GM23248 (cell line): ENCODE measurements at regions not wholly inside any gene's neighbourhood (a gene's known extent, or its start where the extent isn't known, plus 50 kb on each side); places are given as distances from the start of the nearest gene placed in this dataset.
"Not testable (repeated sequence)": the region's sequence is repeated elsewhere in the genome, so short reads cannot be mapped to it uniquely, and the experiment has no call there.

ENCODE experiments used
- DNase-seq: peaks from one replicate; pipeline ENCODE4 v3.0.0-alpha.2; 2015
- H2AFZ ChIP-seq: fragments of 200-600 bp; sonication (generic); 2 replicates; pipeline ENCODE4 v1.6.1; 2016; ENCODE audit warnings: antibody characterized with exemption
- H3F3A ChIP-seq: fragments of 200-600 bp; sonication (generic); 2 replicates; pipeline ENCODE4 v1.6.1; 2016; ENCODE audit warnings: mild to moderate bottlenecking, antibody characterized with exemption, mixed run types; ENCODE audit not compliant: insufficient read depth
- H3K27ac ChIP-seq: fragments of 200-600 bp; sonication (generic); 2 replicates; pipeline ENCODE4 v1.5.1; 2016; ENCODE audit warnings: mild to moderate bottlenecking
- H3K27me3 ChIP-seq: fragments of 200-600 bp; sonication (generic); replicated peaks from 2 replicates; pipeline ENCODE4 v1.6.1; 2016; ENCODE audit warnings: mild to moderate bottlenecking; ENCODE audit not compliant: insufficient read depth
- H3K36me3 ChIP-seq: fragments of 200-600 bp; sonication (generic); 2 replicates; pipeline ENCODE4 v1.6.1; 2016; ENCODE audit warnings: low read depth, mild to moderate bottlenecking
- H3K4me1 ChIP-seq: fragments of 200-600 bp; sonication (generic); 2 replicates; pipeline ENCODE4 v1.6.1; 2016; ENCODE audit warnings: mild to moderate bottlenecking; ENCODE audit not compliant: insufficient read depth
- H3K4me2 ChIP-seq: fragments of 200-600 bp; sonication (generic); one replicate; pipeline ENCODE4 v1.6.1; 2016; ENCODE audit warnings: mild to moderate bottlenecking; ENCODE audit not compliant: unreplicated experiment
- H3K4me3 ChIP-seq: fragments of 200-600 bp; sonication (generic); 2 replicates; pipeline ENCODE4 v1.5.1; 2016; ENCODE audit warnings: mild to moderate bottlenecking
- H3K79me2 ChIP-seq: fragments of 200-600 bp; sonication (generic); 2 replicates; pipeline ENCODE4 v1.6.1; 2016; ENCODE audit warnings: mild to moderate bottlenecking; ENCODE audit not compliant: insufficient read depth
- H3K9ac ChIP-seq: fragments of 200-600 bp; sonication (generic); 2 replicates; pipeline ENCODE4 v1.6.1; 2016; ENCODE audit warnings: mild to moderate bottlenecking
- H3K9me2 ChIP-seq: fragments of 200-600 bp; sonication (generic); 2 replicates; pipeline ENCODE4 v1.6.1; 2016; ENCODE audit warnings: mixed run types, mild to moderate bottlenecking, moderate library complexity; ENCODE audit not compliant: insufficient read depth
- H3K9me3 ChIP-seq: fragments of 200-600 bp; sonication (generic); one replicate; pipeline ENCODE4 v1.6.1; 2017; ENCODE audit warnings: low read depth
- H4K20me1 ChIP-seq: fragments of 200-600 bp; sonication (generic); 2 replicates; pipeline ENCODE4 v1.6.0; 2016; ENCODE audit not compliant: insufficient read depth
- EZH2 ChIP-seq: fragments of 200-600 bp; sonication (generic); IDR thresholded peaks from 2 replicates; pipeline ENCODE4 v1.6.1; 2018; ENCODE audit warnings: antibody characterized with exemption, mild to moderate bottlenecking; ENCODE audit not compliant: insufficient read depth, poor library complexity, severe bottlenecking
- EZH2phosphoT487 ChIP-seq: fragments of 200-600 bp; sonication (generic); IDR thresholded peaks from 2 replicates; pipeline ENCODE4 v1.6.1; 2018; ENCODE audit warnings: antibody characterized with exemption, moderate library complexity, mild to moderate bottlenecking, low read depth; ENCODE audit not compliant: insufficient read depth
- WGBS, 2 experiments: methylation state at CpG; one replicate each; pipeline ENCODE4 v1.1.6; 2015 to 2017; ENCODE audit warnings: low lambda C conversion rate in 2 of 2, low coverage in 1 of 2; ENCODE audit errors: missing lambda C conversion rate in 2 of 2; 5-methylcytosine and 5-hydroxymethylcytosine counted together
- in situ Hi-C: fragments of 300-500 bp; cut with MboI; formaldehyde crosslinking; loops from 2 replicates; pipeline ENCODE4 v1.15.0; 2020

DNA sequence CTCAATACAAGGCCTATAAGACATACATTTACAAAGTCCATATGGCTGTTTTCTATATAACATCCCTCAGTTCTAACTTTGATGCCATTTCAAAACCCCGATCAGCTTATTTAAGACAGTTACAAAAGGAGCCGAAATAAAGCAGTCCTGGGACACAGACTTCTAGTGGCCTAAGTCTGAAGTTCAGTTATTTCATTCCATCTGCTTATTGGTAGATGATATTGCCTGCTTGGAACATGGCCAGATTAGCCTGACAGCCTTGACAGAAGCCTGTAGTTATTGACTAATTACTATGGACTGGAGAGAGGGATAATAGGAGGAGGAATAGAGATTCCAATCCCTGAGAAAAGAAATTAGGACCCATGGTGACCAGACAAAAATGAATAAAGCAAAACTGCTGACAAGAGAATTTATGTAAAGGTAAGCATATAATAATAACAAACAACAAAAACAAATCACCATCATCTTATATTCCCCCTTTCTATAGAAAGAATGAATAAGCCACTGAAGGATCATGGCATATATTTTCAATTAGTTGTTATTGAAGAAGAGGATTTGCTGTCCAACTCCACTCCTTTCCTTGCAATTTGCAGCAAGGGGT, 206.3 kb upstream of the TOM1L1 start:
- in situ Hi-C loops: no loop called here
- TF ChIP-seq EZH2phosphoT487: no peak
- no peak for TF ChIP-seq EZH2

DNA sequence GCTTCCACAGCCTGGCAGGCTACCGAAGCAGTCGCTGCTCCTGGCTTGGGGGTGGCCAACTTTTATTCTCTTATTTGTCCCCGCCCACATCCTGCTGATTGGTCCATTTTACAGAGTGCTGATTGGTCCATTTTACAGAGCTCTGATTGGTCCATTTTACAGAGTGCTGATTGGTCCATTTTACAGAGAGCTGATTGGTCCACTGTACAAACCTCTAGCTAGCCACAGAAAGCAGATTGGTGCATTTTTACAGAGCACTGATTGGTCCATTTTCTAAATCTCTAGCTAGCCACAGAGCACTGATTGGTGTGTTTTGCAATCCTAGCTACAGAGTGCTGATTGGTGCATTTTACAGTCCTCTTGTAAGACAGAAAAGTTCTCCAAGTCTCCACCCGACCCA, 187.9 kb upstream of the TOM1L1 start:
- H3K79me2 ChIP-seq, H3K36me3 ChIP-seq, H3F3A ChIP-seq, H2AFZ ChIP-seq, H3K4me1 ChIP-seq, H4K20me1 ChIP-seq, H3K27me3 ChIP-seq, H3K4me3 ChIP-seq, H3K27ac ChIP-seq, H3K9me2 ChIP-seq, H3K9ac ChIP-seq, H3K9me3 ChIP-seq, H3K4me2 ChIP-seq, in situ Hi-C loops, DNase-seq: not testable (repeated sequence)
- 7 to 10% methylated on average over 4 of the region's 4 CpGs for WGBS, 2 experiments

More for the DNA sequence above, 206.3 kb upstream of the TOM1L1 start:
- H3K9ac ChIP-seq: no peak overlapping the region
- no peaks in the 10 kb centered on the region for H3K9me2 ChIP-seq
- H3K27ac ChIP-seq: no peak overlapping the region
- no peaks in the 10 kb centered on the region for H3F3A ChIP-seq
- H4K20me1 ChIP-seq: no peaks in the 10 kb centered on the region
- no peak overlapping the region for H3K4me3 ChIP-seq
- no peaks in the 10 kb centered on the region for H3K79me2 ChIP-seq
- no peaks in the 10 kb centered on the region for H3K9me3 ChIP-seq
- 17% methylated on average over 2 of the region's 2 CpGs for WGBS, 2 experiments
- no peak overlapping the region for H3K4me2 ChIP-seq
- no peak overlapping the region for H2AFZ ChIP-seq
- DNase-seq: no peak
- no peaks in the 10 kb centered on the region for H3K27me3 ChIP-seq
- H3K36me3 ChIP-seq: no peaks in the 10 kb centered on the region
- no peaks in the 10 kb centered on the region for H3K4me1 ChIP-seq

DNA sequence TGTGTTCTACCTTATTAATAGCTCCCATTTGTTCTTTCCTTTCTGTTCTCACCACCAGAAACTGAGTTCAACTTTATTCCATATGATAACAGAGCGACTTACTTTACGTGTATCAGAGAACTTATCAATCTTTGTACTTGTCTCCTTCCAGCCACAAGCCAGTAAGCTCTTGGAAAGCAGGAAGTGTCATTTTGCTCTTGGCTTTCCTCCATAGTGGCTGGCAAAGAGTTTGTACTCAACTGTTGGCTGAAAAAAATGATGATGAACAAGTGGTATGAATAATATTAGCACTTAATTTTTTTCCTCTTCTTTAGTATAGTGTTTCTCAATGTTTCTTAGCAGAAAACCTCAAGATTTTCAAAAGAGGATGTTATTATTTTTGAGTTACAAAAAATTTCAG, 182.4 kb upstream of the TOM1L1 start:
- 0 to 6% methylated on average over 2 of the region's 2 CpGs for WGBS, 2 experiments
- Histone ChIP-seq H3K36me3 (no peaks in the 10 kb centered on the region), H3K27me3 (no peaks in the 10 kb centered on the region), H3F3A (no peaks in the 10 kb centered on the region), H3K4me3 (no peak overlapping the region), H2AFZ (no peak overlapping the region), H4K20me1 (no peaks in the 10 kb centered on the region), H3K4me2 (no peak overlapping the region), H3K4me1 (no peaks in the 10 kb centered on the region), H3K9ac (no peak overlapping the region), H3K79me2 (no peaks in the 10 kb centered on the region), H3K9me3 (no peaks in the 10 kb centered on the region), H3K9me2 (no peaks in the 10 kb centered on the region), H3K27ac (no peak overlapping the region)
- no peak for DNase-seq
- in situ Hi-C loops: no loop called here
- TF ChIP-seq EZH2: no peak
- TF ChIP-seq EZH2phosphoT487: no peak

DNA sequence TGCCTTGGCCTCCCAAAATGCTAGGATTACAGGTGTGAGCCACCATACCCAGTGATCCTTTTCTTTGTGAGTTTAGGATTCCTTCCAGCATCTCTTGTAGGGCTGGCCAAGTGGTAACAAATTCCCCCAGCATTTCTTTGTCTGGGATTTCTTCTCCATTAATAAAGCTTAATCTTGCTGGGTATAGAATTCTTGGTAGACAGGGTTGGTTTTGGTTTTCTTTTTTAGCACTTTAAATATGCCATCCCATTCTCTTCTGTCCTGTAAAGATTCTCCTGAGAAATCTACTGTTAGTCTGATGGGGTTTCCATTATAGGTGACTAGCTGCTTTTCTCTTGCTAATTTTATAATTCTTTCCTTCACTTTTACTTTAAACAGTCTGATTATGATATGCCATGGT, 173.0 kb upstream of the TOM1L1 start:
- Histone ChIP-seq H3K79me2 (no peaks in the 10 kb centered on the region), H4K20me1 (no peaks in the 10 kb centered on the region), H3K4me2 (no peak overlapping the region), H3K4me1 (no peaks in the 10 kb centered on the region), H3K9ac (no peak overlapping the region), H3K4me3 (no peak overlapping the region), H3K27ac (no peak overlapping the region), H3K36me3 (no peaks in the 10 kb centered on the region), H3K27me3 (no peaks in the 10 kb centered on the region), H2AFZ (no peak overlapping the region), H3K9me3 (peaks cover 5% of the 10 kb centered on the region), H3K9me2 (no peaks in the 10 kb centered on the region), H3F3A (no peaks in the 10 kb centered on the region)
- DNase-seq: no peak
- in situ Hi-C loops: no loop called here
- TF ChIP-seq EZH2phosphoT487 (no peak), EZH2 (no peak)

DNA sequence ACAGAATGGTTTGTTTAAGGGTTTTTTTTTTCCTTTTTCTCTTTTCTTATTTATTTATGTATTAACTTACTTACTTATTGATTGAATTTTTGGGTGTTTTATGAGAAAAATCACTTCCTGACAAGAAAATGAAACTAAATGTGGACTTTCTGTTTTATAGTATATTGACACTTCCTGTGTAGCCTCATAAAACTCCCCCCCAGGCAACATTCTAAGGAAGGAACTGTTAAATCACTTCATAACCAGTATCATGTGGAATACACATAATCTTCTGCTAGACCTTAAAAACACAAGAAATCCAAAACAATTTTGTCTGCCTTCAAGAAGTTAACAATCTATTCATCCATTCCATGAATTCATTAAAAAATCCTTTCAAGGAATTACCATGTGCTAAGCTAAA, 164.1 kb upstream of the TOM1L1 start:
- no peak overlapping the region for H3K4me3 ChIP-seq
- no peaks in the 10 kb centered on the region for H3F3A ChIP-seq
- no peak overlapping the region for H2AFZ ChIP-seq
- no peaks in the 10 kb centered on the region for H3K36me3 ChIP-seq
- no peaks in the 10 kb centered on the region for H3K4me1 ChIP-seq
- H3K27me3 ChIP-seq: no peaks in the 10 kb centered on the region
- H3K9me2 ChIP-seq: no peaks in the 10 kb centered on the region
- H4K20me1 ChIP-seq: no peaks in the 10 kb centered on the region
- no peak for DNase-seq
- H3K27ac ChIP-seq: no peak overlapping the region
- no peaks in the 10 kb centered on the region for H3K9me3 ChIP-seq
- in situ Hi-C loops: no loop called here
- no peaks in the 10 kb centered on the region for H3K79me2 ChIP-seq
- H3K9ac ChIP-seq: no peak overlapping the region
- no peak overlapping the region for H3K4me2 ChIP-seq
- no peak for TF ChIP-seq EZH2phosphoT487
- no peak for TF ChIP-seq EZH2
